OCI-LY1 (cell line): ENCODE measurements at regions not wholly inside any gene's neighbourhood (a gene's known extent, or its start where the extent isn't known, plus 50 kb on each side); places are given as distances from the start of the nearest gene placed in this dataset.

Experiments used
- H2AFZ ChIP-seq: fragments of 200-600 bp; sonication (generic), shearing (Covaris generic); 2 replicates; pipeline ENCODE4 v1.6.0; 2014; ENCODE audit warnings: antibody characterized with exemption, mild to moderate bottlenecking, low read length
- H3F3A ChIP-seq: fragments of 200-600 bp; sonication (generic), shearing (Covaris generic); 2 replicates; pipeline ENCODE4 v1.6.0; 2014; ENCODE audit warnings: mild to moderate bottlenecking, antibody characterized with exemption, low read length, moderate library complexity; ENCODE audit not compliant: insufficient read depth
- H3K27ac ChIP-seq: fragments of 200-600 bp; sonication (generic); 2 replicates; pipeline ENCODE4 v1.5.1; 2014; ENCODE audit warnings: low read length, mixed run types, mild to moderate bottlenecking, low read depth; ENCODE audit not compliant: poor library complexity, severe bottlenecking
- H3K27me3 ChIP-seq: fragments of 200-600 bp; sonication (generic); 2 replicates; pipeline ENCODE4 v1.6.0; 2014; ENCODE audit warnings: antibody characterized with exemption, mild to moderate bottlenecking, low read length, moderate library complexity; ENCODE audit not compliant: insufficient read depth
- H3K36me3 ChIP-seq: fragments of 200-600 bp; sonication (generic); 2 replicates; pipeline ENCODE4 v1.6.1; 2014; ENCODE audit warnings: mild to moderate bottlenecking, antibody characterized with exemption, low read length, moderate library complexity, mixed read lengths; ENCODE audit not compliant: insufficient read depth
- H3K4me1 ChIP-seq: fragments of 200-600 bp; sonication (generic); 2 replicates; pipeline ENCODE4 v1.5.1; 2014; ENCODE audit warnings: mild to moderate bottlenecking, low read length, moderate library complexity; ENCODE audit not compliant: insufficient read depth, severe bottlenecking
- H3K4me2 ChIP-seq: fragments of 200-600 bp; sonication (generic), shearing (Covaris generic); 2 replicates; pipeline ENCODE4 v1.6.1; 2014; ENCODE audit warnings: low read length
- H3K4me3 ChIP-seq: fragments of 200-600 bp; sonication (generic); 2 replicates; pipeline ENCODE4 v1.5.1; 2014; ENCODE audit warnings: low read length, low read depth, mild to moderate bottlenecking, mixed read lengths; ENCODE audit not compliant: poor library complexity, severe bottlenecking
- H3K79me2 ChIP-seq: fragments of 200-600 bp; shearing (Covaris generic); 2 replicates; pipeline ENCODE4 v1.6.1; 2016; ENCODE audit warnings: mixed run types, low read length, mixed read lengths; ENCODE audit not compliant: insufficient read depth
- H3K9ac ChIP-seq: fragments of 200-600 bp; sonication (generic), shearing (Covaris generic); 2 replicates; pipeline ENCODE4 v1.6.1; 2014; ENCODE audit warnings: mild to moderate bottlenecking, low read length, mixed read lengths
- H3K9me2 ChIP-seq: fragments of 200-600 bp; sonication (generic), shearing (Covaris generic); 2 replicates; pipeline ENCODE4 v1.6.1; 2014; ENCODE audit warnings: low read depth, mild to moderate bottlenecking, low read length, mixed read lengths
- H3K9me3 ChIP-seq: fragments of 200-600 bp; shearing (Covaris generic); 2 replicates; pipeline ENCODE4 v1.6.1; 2014; ENCODE audit warnings: low read length, mixed read lengths
- H4K20me1 ChIP-seq: fragments of 200-600 bp; sonication (generic), shearing (Covaris generic); 2 replicates; pipeline ENCODE4 v1.6.0; 2016; ENCODE audit warnings: mild to moderate bottlenecking, low read length; ENCODE audit not compliant: insufficient read depth
- CTCF ChIP-seq: fragments of 200-600 bp; sonication (generic), shearing (Covaris generic); IDR thresholded peaks from 2 replicates; pipeline ENCODE4 v1.5.1; 2017; ENCODE audit warnings: mild to moderate bottlenecking, antibody characterized with exemption, low read length, moderate library complexity, mixed read lengths
- EZH2 ChIP-seq: fragments of 200-600 bp; sonication (generic), shearing (Covaris generic); IDR thresholded peaks from 2 replicates; pipeline ENCODE4 v1.8.0; 2017; ENCODE audit warnings: borderline replicate concordance, mixed run types, mild to moderate bottlenecking, antibody characterized with exemption, low read length, moderate library complexity, mixed read lengths

GRCh38 chr4:13024147-13025105 is 459.7 kb downstream of the RAB28 start:
- Histone ChIP-seq H3K9me3 (no peaks in the 10 kb centered on the region), H3K9ac (no peak overlapping the region), H3K4me1 (no peaks in the 10 kb centered on the region), H3K4me3 (no peak overlapping the region), H3K27me3 (no peaks in the 10 kb centered on the region), H4K20me1 (no peaks in the 10 kb centered on the region), H3K27ac (no peak overlapping the region), H3K9me2 (no peaks in the 10 kb centered on the region), H3K36me3 (no peaks in the 10 kb centered on the region), H3K79me2 (no peaks in the 10 kb centered on the region), H3K4me2 (no peak overlapping the region), H2AFZ (no peak overlapping the region), H3F3A (no peaks in the 10 kb centered on the region)
- TF ChIP-seq CTCF (no peak), EZH2 (no peak)

- no peaks in the 10 kb centered on the region for H3K27me3 ChIP-seq
- no peaks in the 10 kb centered on the region for H3K9me3 ChIP-seq
- no peaks in the 10 kb centered on the region for H3K36me3 ChIP-seq
- TF ChIP-seq EZH2 (no peak), CTCF (no peak)
- no peaks in the 10 kb centered on the region for H3K4me1 ChIP-seq
- no peak overlapping the region for H3K9ac ChIP-seq
- H3K4me3 ChIP-seq, result no peak overlapping the region
- no peaks in the 10 kb centered on the region for H3K9me2 ChIP-seq
- no peak overlapping the region for H3K27ac ChIP-seq
- no peaks in the 10 kb centered on the region for H3F3A ChIP-seq
- no peaks in the 10 kb centered on the region for H3K79me2 ChIP-seq
- H2AFZ ChIP-seq, result no peak overlapping the region
- H3K4me2 ChIP-seq, result no peak overlapping the region
- H4K20me1 ChIP-seq, result no peaks in the 10 kb centered on the region
Measured at GRCh38 chr4:13007802-13008470, 476.2 kb downstream of the RAB28 start.

GRCh38 chr4:12993923-12994322 is 490.2 kb downstream of the RAB28 start:
- H3K9me2 ChIP-seq, result no peaks in the 10 kb centered on the region
- no peak overlapping the region for H3K9ac ChIP-seq
- TF ChIP-seq CTCF (no peak), EZH2 (no peak)
- no peaks in the 10 kb centered on the region for H3F3A ChIP-seq
- no peak overlapping the region for H3K4me2 ChIP-seq
- H3K27me3 ChIP-seq, result no peaks in the 10 kb centered on the region
- H3K9me3 ChIP-seq, result no peaks in the 10 kb centered on the region
- no peaks in the 10 kb centered on the region for H4K20me1 ChIP-seq
- H3K36me3 ChIP-seq, result no peaks in the 10 kb centered on the region
- no peak overlapping the region for H2AFZ ChIP-seq
- H3K4me3 ChIP-seq, result no peak overlapping the region
- H3K79me2 ChIP-seq, result no peaks in the 10 kb centered on the region
- H3K27ac ChIP-seq, result no peak overlapping the region
- no peaks in the 10 kb centered on the region for H3K4me1 ChIP-seq
